ENCODE measurements at regions not wholly inside any gene's neighbourhood (a gene's known extent, or its start where the extent isn't known, plus 50 kb on each side); places are given as distances from the start of the nearest gene placed in this dataset.
"Not testable (repeated sequence)": the region's sequence is repeated elsewhere in the genome, so short reads cannot be mapped to it uniquely, and the experiment has no call there.

DNA sequence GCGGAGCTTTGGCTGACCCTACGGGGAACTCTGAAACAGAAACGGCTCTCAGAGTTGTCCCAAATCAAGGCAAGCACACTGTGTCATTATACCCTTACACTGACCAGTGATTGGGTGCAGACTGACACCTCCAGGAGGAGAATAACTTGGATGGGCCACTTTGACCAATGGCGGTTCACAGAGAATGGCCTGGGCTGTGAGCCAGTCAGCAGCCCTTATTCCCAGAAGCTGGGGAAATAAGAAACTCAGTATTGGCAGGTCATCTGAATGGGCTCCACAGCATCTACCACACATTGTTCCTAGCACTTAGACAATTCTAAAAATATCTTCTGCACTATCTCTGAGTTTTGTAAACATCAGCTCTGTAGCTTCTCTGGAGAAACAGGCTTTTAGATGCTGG is 265.2 kb downstream of the ADGRL2 start:
- no peak for DNase-seq

DNA sequence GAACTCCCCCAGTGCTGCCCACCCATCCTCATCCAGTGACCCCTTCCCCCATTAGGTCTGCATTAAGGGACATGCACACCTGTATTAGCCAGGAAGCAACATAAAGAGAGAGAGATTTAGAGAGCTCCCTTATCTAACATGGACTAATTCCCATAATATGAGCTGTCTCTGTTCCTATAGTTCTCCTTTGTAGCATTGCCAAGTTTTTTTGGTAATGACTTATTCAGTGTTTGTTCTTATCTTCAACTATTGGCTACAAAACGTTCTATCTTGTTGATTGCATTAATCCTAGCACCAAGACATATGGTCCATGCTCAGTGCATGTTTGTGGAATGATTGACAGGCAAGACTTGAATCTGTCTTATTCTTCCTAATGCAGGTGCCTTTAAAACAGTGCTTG is 264.0 kb downstream of the ADGRL2 start:
- DNase-seq, result no peak

DNA sequence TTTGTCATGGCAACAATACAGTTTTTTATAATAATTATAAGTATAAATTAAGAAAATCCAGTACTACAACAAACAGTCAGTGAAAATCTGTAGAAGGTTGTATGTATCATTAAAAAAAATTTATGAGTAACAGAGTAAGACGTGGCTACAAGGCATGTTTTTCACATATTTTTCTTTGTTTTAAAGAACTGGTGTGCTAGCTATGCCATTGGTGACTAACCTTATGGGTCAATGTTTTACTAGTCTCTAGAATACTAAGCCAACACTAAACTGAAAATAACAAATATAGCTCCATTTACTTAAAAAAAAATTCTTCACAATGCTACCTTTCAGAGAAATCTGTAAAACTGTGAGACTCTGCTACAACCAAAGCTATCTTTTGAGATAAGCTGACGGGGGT is 261.5 kb downstream of the ADGRL2 start:
- no peak for DNase-seq

DNA sequence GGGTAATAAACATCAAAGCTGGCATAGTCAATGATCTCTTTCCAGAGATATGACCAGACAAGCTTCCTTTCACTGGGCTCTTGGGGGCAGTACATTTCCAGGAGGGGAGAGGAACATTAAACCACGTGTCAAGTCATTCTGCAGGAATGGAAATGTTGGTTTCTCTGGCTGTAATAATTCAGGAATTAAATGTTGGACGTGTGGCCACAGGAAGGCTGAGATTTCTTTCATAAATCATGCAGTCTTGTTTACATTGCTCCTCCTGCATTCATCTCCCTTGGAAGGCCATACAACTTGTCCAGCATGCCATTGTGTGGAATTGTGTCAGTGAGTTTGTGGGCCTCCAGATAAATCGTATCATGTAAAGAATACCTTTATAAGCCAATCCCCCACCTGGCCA is 259.2 kb downstream of the ADGRL2 start:
- DNase-seq, result no peak

DNA sequence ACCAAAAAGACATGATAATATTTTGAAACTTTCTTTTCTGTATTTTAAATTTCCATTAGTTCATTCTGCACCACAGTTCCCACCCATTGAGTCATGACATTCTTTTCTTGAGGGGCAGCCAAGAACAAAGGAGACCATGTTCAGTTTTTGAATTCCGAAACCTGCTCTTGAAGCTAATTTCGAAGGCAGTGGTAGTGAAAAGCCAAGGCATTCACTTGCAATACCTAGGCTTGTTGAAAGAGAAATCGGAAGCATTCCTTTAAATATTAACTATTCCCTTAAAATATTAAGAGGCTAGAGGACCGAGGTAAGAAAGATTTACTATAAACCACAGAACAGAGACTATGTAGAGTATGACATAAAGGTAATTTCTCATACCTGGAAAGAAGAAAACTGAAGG is 256.3 kb downstream of the ADGRL2 start:
- DNase-seq, result no peak

DNA sequence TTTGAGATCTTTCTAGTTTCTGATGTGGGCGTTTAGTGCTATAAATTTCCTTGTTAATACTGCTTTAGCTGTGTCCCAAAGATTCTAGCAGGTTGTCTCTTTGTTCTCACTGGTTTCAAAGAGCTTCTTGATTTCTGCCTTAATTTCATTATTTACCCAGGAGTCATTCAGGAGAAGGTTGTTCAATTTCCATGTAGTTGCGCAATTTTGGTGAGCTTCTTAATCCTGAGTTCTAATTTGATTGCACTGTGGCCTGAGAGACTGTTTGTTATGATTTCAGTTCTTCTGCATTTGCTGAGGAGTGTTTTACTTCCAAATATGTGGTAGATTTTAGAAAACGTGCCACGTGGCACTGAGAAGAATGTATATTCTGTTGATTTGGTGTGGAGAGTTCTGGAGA is 254.6 kb downstream of the ADGRL2 start:
- DNase-seq, result not testable (repeated sequence)

DNA sequence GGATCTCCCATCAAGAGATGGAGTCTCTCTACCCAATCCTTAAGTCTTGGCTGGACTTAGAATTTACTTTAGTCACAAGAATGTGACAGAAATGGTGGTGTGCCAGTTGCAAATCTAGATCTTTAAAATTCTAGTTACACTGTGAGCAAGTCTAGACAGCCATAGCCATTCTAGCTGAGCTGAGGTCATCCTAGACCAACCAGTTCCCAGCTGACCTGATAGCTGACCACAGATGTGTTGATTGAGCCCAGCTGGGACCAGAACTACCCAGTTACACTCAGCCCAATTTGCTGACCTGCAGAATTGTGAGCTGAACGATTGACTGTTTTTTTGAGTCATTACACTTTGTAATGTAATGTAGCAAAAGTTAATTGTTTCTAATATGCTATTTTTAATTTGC is 251.8 kb downstream of the ADGRL2 start:
- no peak for DNase-seq

DNA sequence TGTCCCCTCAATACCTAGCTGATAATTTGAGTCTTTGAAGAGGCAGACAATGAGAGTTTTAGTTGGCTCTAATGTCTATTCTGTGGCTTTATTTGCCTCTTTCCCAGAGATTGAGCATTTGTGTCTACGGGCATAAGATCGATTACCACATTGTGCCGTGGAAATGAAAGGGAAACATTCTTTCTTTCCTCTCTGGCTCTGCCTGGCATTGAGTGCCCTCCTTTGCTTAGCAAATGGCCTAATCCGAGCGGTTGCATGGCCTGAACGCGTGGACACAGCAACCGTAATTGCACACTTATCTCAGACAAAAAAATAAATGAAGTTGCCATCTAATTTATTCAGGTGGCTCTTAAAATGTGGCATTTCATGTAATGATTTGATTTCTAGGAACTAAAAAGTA is 247.9 kb downstream of the ADGRL2 start:
- DNase-seq, result peak; percentile 54

DNA sequence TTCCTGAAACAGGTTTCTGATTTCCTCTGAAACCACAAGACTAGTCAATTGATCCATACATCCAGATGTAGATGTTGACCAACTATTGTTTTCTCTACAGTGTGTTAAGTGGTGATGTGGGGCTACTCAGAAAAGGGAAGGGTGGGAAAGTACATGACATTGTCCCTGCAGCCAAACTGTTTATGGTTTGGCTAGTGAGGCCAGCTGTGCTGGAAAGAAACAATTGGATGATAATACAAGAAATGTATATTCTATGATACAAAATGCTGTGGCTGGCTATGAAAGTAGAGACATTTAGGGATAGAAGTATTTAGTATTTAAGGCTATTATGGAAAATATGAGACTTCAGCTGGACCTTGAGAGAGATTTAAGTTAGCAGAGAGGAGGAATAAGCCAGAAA is 244.5 kb downstream of the ADGRL2 start:
- no peak for DNase-seq

DNA sequence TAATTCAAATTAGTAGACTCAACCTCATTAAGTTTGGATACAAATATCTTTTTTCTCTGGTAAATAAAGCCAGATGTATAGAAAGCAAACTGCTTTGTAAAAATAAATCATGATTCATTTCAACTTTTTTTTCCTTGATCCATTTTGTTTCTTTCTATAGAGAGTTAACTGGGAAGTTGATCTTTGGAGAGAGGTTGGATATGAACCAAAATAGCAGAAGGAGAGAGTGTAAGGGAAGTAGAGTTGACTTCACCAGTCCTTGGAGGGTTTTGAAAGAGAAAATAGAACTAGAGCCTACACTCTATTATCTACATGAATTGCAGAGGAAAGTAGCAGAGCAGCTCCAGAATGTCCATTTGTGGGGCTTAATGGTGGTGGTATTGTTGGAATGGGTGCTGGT is 243.8 kb downstream of the ADGRL2 start:
- DNase-seq, result no peak

DNA sequence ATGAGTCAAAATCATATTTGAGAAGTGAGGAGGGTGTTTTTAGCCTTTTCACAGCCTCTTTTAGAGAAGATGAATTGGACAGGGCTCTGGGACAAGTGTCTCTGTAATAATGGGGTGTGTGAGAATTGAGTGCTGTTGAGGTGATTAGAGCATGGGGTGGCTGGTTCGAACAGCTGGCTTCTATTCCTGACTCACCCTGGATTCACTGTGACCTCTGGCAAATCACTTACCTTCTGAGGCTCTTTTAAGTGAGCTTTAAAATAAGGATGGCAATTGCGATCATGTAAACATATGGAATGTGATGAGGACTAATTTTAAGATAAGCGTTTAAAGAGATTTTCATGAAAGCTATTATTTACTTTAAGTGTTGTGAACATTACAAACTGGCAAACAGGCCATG is 243.4 kb downstream of the ADGRL2 start:
- DNase-seq, result peak; percentile 15

DNA sequence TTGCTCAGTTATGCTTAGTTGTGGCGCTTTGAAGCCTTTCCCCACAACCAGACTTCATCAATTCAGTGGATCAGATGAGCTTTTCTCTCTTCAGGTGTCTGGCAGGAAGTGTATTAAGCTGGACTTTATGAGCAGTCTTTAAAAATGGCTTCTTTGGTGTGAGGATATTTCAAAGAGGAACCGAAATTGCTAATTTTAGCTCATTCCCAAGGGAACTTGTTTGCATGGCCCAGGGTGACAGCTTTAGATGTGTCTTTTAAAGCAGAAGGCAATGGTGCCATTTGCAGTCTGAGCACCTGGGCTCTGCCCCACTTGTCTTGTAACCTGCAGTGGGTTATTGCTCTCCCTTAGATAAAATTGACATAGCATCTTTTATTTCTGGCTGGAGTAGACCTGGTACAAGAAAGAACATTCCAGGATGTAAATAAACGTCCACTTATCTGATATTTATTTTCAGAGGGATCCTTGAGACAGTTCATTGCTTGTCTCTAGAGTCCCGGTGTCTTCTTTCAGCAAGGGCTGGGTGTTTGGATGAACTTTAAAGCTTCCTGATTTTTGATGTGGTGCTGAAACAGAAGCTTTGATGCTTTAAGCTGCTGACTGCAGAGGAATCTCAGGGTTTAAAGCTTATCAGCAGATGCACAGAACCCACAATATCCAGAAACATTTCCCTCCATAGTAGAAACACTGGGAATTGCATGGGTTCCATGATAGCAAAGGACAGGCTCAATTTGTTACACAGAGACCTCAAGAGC is 241.7 kb downstream of the ADGRL2 start:
- no peak for DNase-seq

Measured in NCI-H1105 (cell line).